Loucy (cell line): ENCODE measurements at regions not wholly inside any gene's neighbourhood (a gene's known extent, or its start where the extent isn't known, plus 50 kb on each side); places are given as distances from the start of the nearest gene placed in this dataset.

Experiments used
- EZH2phosphoT487 ChIP-seq: fragments of 200-600 bp; IDR thresholded peaks from 2 replicates; pipeline ENCODE4 v1.6.1; 2018; ENCODE audit warnings: antibody characterized with exemption, mild to moderate bottlenecking, moderate library complexity, borderline replicate concordance
- TF ChIP-seq, protein P1 (sequence below): fragments of 200-600 bp; sonication (generic); conservative IDR thresholded peaks from 2 replicates; pipeline ENCODE4 v1.5.1; 2014; ENCODE audit warnings: mild to moderate bottlenecking, antibody characterized with exemption, low read length

DNA sequence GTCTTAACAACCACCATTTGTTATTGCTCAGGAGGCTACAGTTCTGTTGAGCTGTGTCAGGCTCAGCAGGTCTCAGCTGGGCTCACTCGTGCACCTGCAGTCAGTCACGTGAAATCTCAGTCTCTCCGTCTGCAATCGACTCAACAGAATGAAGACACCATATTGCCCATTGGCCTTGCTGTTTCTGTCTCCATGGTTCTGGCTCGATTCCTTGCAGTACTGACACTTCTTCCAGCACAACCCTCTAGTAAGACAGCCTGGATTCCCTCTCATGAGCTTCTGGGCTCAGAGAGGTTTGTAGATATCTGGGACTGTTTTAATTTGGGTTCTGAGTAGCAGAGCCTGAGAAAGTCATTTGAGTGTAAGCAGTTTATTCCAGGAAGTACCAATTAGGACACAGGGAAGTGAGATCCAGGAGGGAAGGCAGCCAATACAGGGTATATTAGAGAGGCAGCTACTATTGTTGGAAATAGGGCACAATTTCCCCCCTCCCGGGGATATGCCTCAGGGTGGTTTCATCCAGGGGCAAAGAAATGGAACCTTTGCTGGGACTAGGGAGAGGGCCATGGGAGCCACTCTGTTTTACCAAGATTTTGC is 87.4 kb upstream of the RALGAPA2 start:
- TF ChIP-seq, protein P1, sequence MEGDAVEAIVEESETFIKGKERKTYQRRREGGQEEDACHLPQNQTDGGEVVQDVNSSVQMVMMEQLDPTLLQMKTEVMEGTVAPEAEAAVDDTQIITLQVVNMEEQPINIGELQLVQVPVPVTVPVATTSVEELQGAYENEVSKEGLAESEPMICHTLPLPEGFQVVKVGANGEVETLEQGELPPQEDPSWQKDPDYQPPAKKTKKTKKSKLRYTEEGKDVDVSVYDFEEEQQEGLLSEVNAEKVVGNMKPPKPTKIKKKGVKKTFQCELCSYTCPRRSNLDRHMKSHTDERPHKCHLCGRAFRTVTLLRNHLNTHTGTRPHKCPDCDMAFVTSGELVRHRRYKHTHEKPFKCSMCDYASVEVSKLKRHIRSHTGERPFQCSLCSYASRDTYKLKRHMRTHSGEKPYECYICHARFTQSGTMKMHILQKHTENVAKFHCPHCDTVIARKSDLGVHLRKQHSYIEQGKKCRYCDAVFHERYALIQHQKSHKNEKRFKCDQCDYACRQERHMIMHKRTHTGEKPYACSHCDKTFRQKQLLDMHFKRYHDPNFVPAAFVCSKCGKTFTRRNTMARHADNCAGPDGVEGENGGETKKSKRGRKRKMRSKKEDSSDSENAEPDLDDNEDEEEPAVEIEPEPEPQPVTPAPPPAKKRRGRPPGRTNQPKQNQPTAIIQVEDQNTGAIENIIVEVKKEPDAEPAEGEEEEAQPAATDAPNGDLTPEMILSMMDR = no peak
- no peak for TF ChIP-seq EZH2phosphoT487
